GM18508 (cell line): ENCODE measurements at regions not wholly inside any gene's neighbourhood (a gene's known extent, or its start where the extent isn't known, plus 50 kb on each side); places are given as distances from the start of the nearest gene placed in this dataset.
"Not testable (repeated sequence)": the region's sequence is repeated elsewhere in the genome, so short reads cannot be mapped to it uniquely, and the experiment has no call there.

Experiments used
- ATAC-seq: cut with Tn5 transposase; IDR thresholded peaks from one replicate; pipeline ENCODE4 v1.9.1; 2021; ENCODE audit warnings: moderate number of reproducible peaks; ENCODE audit not compliant: insufficient read depth, unreplicated experiment

DNA sequence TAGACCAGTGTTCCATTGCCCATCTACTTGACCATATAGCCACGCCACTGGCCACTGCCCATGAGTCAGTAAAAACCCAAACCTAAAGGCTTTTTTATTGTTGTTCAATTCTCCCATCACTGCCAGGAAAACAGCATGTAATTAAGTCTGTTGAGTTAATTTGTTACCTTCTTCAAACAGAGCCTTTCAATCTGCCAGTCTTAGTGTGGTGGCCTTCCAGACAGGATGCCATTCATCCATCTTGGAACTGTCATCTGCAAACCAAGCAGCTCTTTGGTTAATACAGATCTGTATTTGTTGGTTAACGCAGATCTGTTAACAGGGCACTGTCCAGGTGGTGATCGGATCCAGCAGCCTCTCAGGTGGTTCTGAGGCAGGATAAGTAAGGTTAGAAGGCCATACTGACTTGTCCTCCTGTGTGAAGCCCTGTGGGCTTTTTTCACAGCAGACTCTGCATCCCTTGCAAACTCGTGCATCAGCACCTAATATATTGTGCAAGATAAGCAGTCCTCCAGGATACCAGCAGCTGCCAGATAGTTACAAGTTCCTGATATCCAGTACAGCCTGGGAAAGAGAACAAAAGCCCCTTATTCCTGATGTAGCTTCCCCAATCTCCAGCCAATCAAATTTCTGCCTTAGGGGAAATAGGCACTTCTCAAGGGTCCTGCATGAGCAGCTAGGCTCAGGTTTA lies 59.1 kb upstream of the DHRS4 start:
- no peak for ATAC-seq

DNA sequence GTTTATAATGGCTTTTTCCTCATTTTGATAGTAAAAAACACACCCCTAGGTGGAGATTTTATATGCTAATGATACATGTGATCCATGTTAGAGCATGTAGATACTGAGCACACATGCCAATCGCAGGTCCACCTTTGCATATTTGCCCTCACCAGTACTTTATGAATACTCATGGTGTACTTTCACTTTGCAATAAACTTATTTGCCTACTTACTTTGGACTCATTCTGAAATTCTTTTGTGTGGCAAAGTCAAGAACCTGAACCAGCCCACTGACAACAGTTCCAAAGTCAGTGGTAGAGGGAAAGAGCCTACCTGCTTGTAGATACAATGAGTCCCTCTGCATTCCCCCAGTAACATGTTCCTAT lies 58.5 kb upstream of the DHRS4 start:
- no peak for ATAC-seq

DNA sequence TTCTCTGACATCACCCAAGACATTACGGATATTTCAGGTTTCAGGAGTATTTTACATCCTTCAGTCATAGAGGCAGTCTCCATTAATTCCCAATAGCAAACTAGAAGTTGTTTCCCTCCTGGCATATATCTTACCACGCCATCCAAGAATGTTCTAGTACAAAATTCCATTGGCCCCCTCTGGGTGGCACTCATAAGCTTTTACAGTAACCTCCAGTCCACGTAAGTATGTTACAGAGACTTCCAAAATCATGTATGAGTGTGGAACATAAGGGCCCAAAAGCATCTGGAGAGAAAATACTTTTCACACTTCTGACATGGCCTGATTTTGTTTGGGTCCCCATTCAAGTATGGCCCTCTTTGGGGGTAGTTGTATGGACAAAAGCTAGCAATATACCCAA lies 58.1 kb upstream of the DHRS4 start:
- ATAC-seq: no peak

DNA sequence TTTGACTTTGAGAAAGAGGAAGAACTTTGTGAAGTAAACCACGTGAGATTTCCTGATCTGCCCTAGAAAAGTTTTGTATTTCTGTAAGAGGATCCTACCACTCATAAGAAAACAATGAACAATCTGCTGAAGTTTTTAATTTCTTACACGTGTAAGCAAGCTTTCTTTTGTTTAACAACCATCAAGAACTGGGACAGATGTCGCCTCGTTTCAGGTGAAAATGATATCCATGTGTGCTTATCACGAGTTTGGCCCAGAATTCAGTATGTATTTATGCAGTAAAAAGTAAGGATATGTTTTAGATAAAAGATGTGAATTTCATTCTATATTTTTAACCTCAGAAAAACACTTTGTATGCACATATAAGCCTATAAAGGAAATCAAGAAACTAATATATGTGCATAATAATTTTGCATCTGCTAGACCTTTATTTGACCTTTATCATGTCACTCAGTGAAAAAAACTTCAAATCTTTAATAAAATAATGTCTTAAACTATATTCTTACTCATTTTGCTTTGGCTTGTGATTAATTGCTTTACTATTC lies 56.9 kb upstream of the DHRS4 start:
- no peak for ATAC-seq

DNA sequence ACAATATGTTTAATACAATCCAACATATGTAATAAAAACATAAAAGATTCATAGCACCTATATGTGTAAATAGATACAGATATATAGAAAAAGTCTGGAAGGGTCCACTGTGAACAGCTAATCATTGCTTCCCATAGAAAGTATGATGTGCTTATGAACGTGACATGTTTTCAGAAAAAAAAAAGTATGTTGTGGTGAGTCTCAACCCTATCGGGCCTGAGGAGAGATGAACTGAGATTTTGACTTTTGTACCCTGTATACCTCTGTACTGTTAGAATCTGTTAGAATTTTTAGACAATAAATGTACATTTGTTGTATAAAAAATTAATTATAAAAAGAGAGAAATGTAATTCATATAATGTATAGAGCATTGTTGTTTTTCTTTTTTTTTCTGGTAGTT lies 56.3 kb upstream of the DHRS4 start:
- not testable (repeated sequence) for ATAC-seq

DNA sequence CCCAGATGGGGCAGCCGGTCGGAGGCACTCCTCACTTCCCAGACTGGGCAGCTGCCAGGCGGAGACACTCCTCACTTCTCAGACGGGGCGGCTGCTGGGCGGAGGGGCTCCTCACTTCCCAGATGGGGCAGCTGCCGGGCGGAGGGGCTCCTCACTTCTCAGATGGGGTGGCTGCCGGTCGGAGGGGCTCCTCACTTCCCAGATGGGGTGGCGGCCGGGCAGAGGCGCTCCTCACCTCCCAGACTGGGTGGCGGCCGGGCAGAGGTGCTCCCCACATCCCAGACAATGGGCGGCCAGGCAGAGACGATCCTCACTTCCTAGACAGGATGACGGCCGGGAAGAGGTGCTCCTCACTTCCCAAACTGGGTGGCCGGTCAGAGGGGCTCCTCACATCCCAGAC lies 55.2 kb upstream of the DHRS4 start:
- not testable (repeated sequence) for ATAC-seq

DNA sequence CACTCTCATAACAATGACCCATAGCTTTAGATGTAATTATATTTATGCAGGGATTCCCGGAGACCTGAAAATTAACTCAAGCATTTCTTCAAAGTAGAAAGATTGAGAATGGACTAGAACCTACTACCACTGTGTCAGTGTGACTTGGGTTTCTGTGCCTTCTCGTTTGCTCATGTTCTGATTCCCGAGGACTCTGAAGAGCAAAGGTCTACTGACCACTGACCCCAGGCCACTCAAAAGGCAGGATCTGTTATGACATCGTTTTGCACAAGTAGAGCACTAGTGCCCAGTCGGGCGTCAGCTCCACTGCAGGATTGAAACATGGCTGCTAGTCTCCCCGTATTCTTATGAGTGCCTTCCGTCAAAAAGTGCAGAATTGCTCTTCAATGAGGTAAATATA lies 53.8 kb upstream of the DHRS4 start:
- ATAC-seq: no peak

DNA sequence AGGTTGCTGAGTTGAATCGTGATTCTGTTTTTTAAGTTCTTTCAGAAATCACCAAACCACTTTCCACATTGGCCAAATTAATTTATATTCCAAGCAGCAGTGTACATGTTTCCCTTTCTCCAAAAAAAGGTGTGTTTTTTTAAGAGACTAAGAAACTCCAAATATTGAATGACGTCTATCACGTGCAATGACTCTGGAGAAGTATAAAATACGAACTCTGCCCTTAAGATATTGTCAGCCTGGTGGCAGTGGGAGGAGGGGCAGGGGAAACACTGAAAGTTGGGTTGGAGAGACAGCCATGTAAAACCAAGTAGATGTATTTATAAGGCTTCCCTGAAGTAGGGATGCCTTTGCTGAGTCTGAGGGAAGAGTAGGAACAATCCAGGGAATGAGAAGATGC lies 50.1 kb upstream of the DHRS4 start:
- no peak for ATAC-seq
